DND-41 (cell line): ENCODE measurements at regions not wholly inside any gene's neighbourhood (a gene's known extent, or its start where the extent isn't known, plus 50 kb on each side); places are given as distances from the start of the nearest gene placed in this dataset.

ENCODE experiments used
- ATAC-seq: fragments of 200-7000 bp; cut with Tn5 transposase; 3 replicates; pipeline ENCODE4 v1.9.1; 2021; ENCODE audit warnings: low read depth; ENCODE audit not compliant: insufficient read depth
- DNase-seq: peaks from one replicate; pipeline ENCODE4 v3.0.0-alpha.2; 2020
- H2AFZ ChIP-seq: 2 replicates; pipeline ENCODE4 v1.6.0; 2012; ENCODE audit warnings: low read depth, low read length
- H3K27ac ChIP-seq: 2 replicates; pipeline ENCODE4 v1.5.1; 2012; ENCODE audit warnings: low read length, inconsistent platforms
- H3K27me3 ChIP-seq: fragments of 200-600 bp; sonication (generic); 2 replicates; pipeline ENCODE4 v1.6.0; 2012; ENCODE audit warnings: low read length, mild to moderate bottlenecking, inconsistent platforms; ENCODE audit not compliant: insufficient read depth, poor library complexity
- H3K36me3 ChIP-seq: 2 replicates; pipeline ENCODE4 v1.5.1; 2012; ENCODE audit warnings: low read length, inconsistent platforms; ENCODE audit not compliant: insufficient read depth
- H3K4me1 ChIP-seq: 2 replicates; pipeline ENCODE4 v1.5.1; 2012; ENCODE audit warnings: mild to moderate bottlenecking, low read length; ENCODE audit not compliant: insufficient read depth
- H3K4me2 ChIP-seq: 2 replicates; pipeline ENCODE4 v1.6.0; 2012; ENCODE audit warnings: mild to moderate bottlenecking, moderate library complexity, low read length, inconsistent platforms; ENCODE audit not compliant: insufficient read depth
- H3K4me3 ChIP-seq, 2 experiments: fragments of 200-600 bp in 1 of 2; shearing (Covaris generic) in 1 of 2; 2 replicates each; pipeline ENCODE4 v1.5.1; 2012 to 2016; ENCODE audit warnings: inconsistent platforms in 2 of 2, low read length in 2 of 2, mild to moderate bottlenecking in 2 of 2, low read depth in 1 of 2, moderate library complexity in 1 of 2
- H3K79me2 ChIP-seq: 2 replicates; pipeline ENCODE4 v1.6.0; 2012; ENCODE audit warnings: low read length, inconsistent platforms; ENCODE audit not compliant: insufficient read depth
- H3K9ac ChIP-seq: 2 replicates; pipeline ENCODE4 v1.6.0; 2012; ENCODE audit warnings: low read depth, mild to moderate bottlenecking, inconsistent platforms, low read length, moderate library complexity
- H3K9me3 ChIP-seq: 2 replicates; pipeline ENCODE4 v1.5.1; 2012; ENCODE audit warnings: low read length, moderate library complexity, mild to moderate bottlenecking, inconsistent platforms; ENCODE audit not compliant: insufficient read depth, severe bottlenecking
- H4K20me1 ChIP-seq: 2 replicates; pipeline ENCODE4 v1.6.0; 2012; ENCODE audit warnings: low read length; ENCODE audit not compliant: insufficient read depth
- EZH2 ChIP-seq: IDR thresholded peaks from 3 replicates; pipeline ENCODE4 v1.6.1; 2012; ENCODE audit warnings: borderline replicate concordance, low read depth, mild to moderate bottlenecking, moderate library complexity, low read length, inconsistent platforms; ENCODE audit not compliant: severe bottlenecking
- TF ChIP-seq, protein P1 (sequence below): IDR thresholded peaks from 2 replicates; pipeline ENCODE4 v1.5.1; 2012; ENCODE audit warnings: borderline replicate concordance, low read length, moderate library complexity, mild to moderate bottlenecking; ENCODE audit not compliant: poor library complexity, severe bottlenecking; ENCODE audit errors: extremely low read depth

DNA sequence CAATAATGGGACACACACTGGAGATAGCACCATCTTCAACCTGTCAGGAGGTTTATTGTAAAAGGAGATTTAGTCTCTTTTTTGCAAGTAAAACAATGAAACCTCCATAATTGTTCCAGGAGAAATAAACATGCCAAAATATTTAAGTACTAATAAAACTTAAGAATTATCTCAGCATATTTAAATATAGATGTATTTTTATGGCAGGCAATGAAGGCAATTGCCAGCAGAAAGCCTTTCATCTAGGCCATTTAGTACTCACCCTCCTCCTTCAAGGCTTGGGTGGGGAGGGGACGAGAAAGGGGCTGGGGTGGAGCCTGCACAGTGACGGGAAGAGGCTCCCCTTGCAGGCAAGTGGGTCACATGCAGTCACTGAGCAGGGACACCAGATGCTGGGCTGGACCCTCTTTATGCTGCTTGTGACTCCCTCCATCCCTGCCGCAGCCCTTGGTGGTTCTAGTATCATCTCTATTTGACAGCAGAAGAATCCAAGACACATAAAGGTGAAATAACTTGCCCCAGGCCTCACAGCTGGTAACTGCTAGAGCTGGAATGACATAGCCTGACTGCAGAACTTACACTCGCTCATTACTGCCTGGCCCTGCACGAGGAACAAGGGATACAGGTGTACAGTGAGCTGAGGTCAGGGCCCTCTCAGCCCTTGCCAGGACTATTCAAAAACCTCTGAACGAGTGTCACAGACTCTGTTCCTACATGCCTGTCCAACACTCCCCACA, 449.5 kb upstream of the ZMIZ1 start:
- H3K4me2 ChIP-seq, result no peak overlapping the region
- TF ChIP-seq EZH2, result no peak
- TF ChIP-seq, protein P1, sequence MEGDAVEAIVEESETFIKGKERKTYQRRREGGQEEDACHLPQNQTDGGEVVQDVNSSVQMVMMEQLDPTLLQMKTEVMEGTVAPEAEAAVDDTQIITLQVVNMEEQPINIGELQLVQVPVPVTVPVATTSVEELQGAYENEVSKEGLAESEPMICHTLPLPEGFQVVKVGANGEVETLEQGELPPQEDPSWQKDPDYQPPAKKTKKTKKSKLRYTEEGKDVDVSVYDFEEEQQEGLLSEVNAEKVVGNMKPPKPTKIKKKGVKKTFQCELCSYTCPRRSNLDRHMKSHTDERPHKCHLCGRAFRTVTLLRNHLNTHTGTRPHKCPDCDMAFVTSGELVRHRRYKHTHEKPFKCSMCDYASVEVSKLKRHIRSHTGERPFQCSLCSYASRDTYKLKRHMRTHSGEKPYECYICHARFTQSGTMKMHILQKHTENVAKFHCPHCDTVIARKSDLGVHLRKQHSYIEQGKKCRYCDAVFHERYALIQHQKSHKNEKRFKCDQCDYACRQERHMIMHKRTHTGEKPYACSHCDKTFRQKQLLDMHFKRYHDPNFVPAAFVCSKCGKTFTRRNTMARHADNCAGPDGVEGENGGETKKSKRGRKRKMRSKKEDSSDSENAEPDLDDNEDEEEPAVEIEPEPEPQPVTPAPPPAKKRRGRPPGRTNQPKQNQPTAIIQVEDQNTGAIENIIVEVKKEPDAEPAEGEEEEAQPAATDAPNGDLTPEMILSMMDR, result no peak
- no peak for ATAC-seq
- H2AFZ ChIP-seq, result no peak overlapping the region
- H3K27me3 ChIP-seq, result peaks cover 12% of the 10 kb centered on the region
- no peak overlapping the region for H3K9ac ChIP-seq
- H4K20me1 ChIP-seq, result no peaks in the 10 kb centered on the region
- H3K4me1 ChIP-seq, result no peaks in the 10 kb centered on the region
- no peaks in the 10 kb centered on the region for H3K9me3 ChIP-seq
- H3K4me3 ChIP-seq, result no peak overlapping the region
- no peaks in the 10 kb centered on the region for H3K79me2 ChIP-seq
- H3K36me3 ChIP-seq, result no peaks in the 10 kb centered on the region
- H3K27ac ChIP-seq, result no peak overlapping the region
- no peak for DNase-seq

DNA sequence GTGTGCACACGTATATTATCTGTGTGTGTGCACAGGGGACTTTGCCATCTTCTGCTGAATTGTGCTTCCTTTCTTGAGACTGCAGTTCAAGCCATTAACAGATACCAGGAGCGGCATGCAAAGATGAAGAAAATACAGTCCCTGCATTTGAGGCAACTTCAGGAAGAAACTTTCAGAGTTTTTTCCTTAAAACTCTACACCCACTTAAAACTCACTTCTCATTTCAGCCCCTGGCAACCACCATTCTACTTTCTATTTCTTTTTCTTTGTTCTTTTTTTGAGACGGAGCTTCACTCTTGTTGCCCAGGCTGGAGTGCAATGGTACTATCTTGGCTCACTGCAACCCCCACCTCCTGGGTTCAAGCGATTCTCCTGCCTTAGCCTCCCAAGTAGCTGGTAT, 448.9 kb upstream of the ZMIZ1 start:
- H3K79me2 ChIP-seq, result no peaks in the 10 kb centered on the region
- H3K4me3 ChIP-seq, result no peak overlapping the region
- H2AFZ ChIP-seq, result no peak overlapping the region
- H3K4me1 ChIP-seq, result no peaks in the 10 kb centered on the region
- no peak for ATAC-seq
- H3K9me3 ChIP-seq, result no peaks in the 10 kb centered on the region
- no peak for TF ChIP-seq EZH2
- TF ChIP-seq, protein P1, result no peak
- DNase-seq, result no peak
- H3K9ac ChIP-seq, result no peak overlapping the region
- no peaks in the 10 kb centered on the region for H3K36me3 ChIP-seq
- no peak overlapping the region for H3K4me2 ChIP-seq
- H3K27ac ChIP-seq, result no peak overlapping the region
- no peaks in the 10 kb centered on the region for H4K20me1 ChIP-seq
- H3K27me3 ChIP-seq, result peaks cover 17% of the 10 kb centered on the region

DNA sequence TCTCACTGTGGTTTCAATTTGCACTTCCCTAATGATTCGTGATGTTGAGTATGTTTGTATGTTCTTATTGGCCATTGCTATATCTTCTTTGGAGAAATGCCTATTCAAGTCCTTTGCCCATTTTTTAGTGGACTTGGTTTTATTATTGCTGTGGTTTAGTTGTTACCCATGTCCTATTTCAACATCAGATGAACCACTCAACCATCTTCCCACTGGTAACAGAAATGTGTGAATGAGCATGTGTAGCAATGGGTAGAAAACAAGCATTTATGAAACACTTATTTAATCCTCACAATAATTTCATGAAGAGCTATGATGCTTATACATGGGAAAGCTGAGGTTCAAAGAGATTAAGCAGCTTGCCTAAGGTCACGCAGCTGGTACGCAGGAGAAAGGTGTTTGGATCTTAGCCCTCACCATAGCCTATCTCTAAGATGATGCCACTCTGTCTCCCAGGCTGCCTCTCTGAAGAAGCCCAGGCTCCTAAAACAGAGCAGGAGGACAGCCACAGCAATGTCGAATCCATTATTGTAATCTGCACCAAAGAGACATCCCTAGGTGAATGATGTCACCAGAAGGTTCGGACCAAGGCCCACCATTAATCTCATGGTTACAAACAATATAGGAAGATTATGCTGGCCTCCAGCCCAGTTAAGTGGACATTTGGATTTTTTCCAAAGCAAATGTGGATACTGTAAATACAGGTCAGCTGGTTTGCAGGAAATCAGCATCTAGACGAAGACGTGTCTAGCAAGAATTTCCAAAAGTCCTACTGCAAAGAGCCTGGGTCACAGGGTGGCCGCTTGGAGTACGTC, 447.6 kb upstream of the ZMIZ1 start:
- Histone ChIP-seq H3K4me1 (no peaks in the 10 kb centered on the region), H3K9ac (no peak overlapping the region), H3K27ac (no peak overlapping the region), H3K9me3 (no peaks in the 10 kb centered on the region), H3K4me2 (no peak overlapping the region), H4K20me1 (no peaks in the 10 kb centered on the region), H3K79me2 (no peaks in the 10 kb centered on the region), H3K27me3 (peaks cover 19% of the 10 kb centered on the region), H3K36me3 (no peaks in the 10 kb centered on the region), H2AFZ (no peak overlapping the region), H3K4me3 (no peak overlapping the region)
- no peak for ATAC-seq
- TF ChIP-seq, protein P1, result no peak
- TF ChIP-seq EZH2, result no peak
- no peak for DNase-seq
